Neural progenitor cell (in vitro differentiated cells): ENCODE measurements at regions not wholly inside any gene's neighbourhood (a gene's known extent, or its start where the extent isn't known, plus 50 kb on each side); places are given as distances from the start of the nearest gene placed in this dataset.
A peak's percentile ranks its signal among the peaks of the same experiment; 100 is the strongest.

Source experiments
- DNase-seq: peaks from one replicate; pipeline ENCODE4 v3.0.0-alpha.2; 2016; ENCODE audit warnings: low spot score
- H2AFZ ChIP-seq: fragments of 200-600 bp; sonication (generic); replicated peaks from 2 replicates; pipeline ENCODE4 v1.6.1; 2016; ENCODE audit warnings: antibody characterized with exemption
- H3F3A ChIP-seq: fragments of 200-600 bp; sonication (generic); 2 replicates; pipeline ENCODE4 v1.6.1; 2016; ENCODE audit warnings: antibody characterized with exemption, low read depth
- H3K27ac ChIP-seq: fragments of 200-600 bp; sonication (generic); 2 replicates; pipeline ENCODE4 v1.5.1; 2016; ENCODE audit warnings: mild to moderate bottlenecking
- H3K27me3 ChIP-seq: fragments of 200-600 bp; sonication (generic); 2 replicates; pipeline ENCODE4 v1.6.1; 2016; ENCODE audit warnings: mild to moderate bottlenecking, moderate library complexity
- H3K36me3 ChIP-seq: fragments of 200-600 bp; sonication (generic); 2 replicates; pipeline ENCODE4 v1.5.1; 2016
- H3K4me1 ChIP-seq: fragments of 200-600 bp; sonication (generic); 2 replicates; pipeline ENCODE4 v1.6.1; 2016; ENCODE audit warnings: mixed run types
- H3K4me2 ChIP-seq: fragments of 200-600 bp; sonication (generic); 2 replicates; pipeline ENCODE4 v1.6.1; 2016
- H3K4me3 ChIP-seq: fragments of 200-600 bp; sonication (generic); 2 replicates; pipeline ENCODE4 v1.5.1; 2016
- H3K79me2 ChIP-seq: fragments of 200-600 bp; sonication (generic); 2 replicates; pipeline ENCODE4 v1.6.1; 2016; ENCODE audit warnings: low read depth
- H3K9ac ChIP-seq: fragments of 200-600 bp; sonication (generic); 2 replicates; pipeline ENCODE4 v1.6.1; 2016
- H3K9me3 ChIP-seq: fragments of 200-600 bp; sonication (generic); 2 replicates; pipeline ENCODE4 v1.5.1; 2016; ENCODE audit warnings: low read depth
- H4K20me1 ChIP-seq: fragments of 200-600 bp; sonication (generic); 2 replicates; pipeline ENCODE4 v1.6.1; 2016; ENCODE audit warnings: low read depth
- H3K27ac Mint-ChIP-seq: 3 replicates; pipeline ENCODE4 v1.8.0; 2021; ENCODE audit warnings: mixed read lengths
- H3K27me3 Mint-ChIP-seq: 2 replicates; pipeline ENCODE4 v1.8.0; 2022; ENCODE audit warnings: low read depth, mild to moderate bottlenecking, inconsistent platforms, moderate library complexity, mixed read lengths; ENCODE audit not compliant: insufficient read depth
- H3K36me3 Mint-ChIP-seq: 3 replicates; pipeline ENCODE4 v1.8.0; 2021; ENCODE audit warnings: mixed read lengths
- H3K4me1 Mint-ChIP-seq: 3 replicates; pipeline ENCODE4 v1.8.0; 2021; ENCODE audit warnings: mixed read lengths
- H3K4me3 Mint-ChIP-seq: 3 replicates; pipeline ENCODE4 v1.8.0; 2021; ENCODE audit warnings: mild to moderate bottlenecking, moderate library complexity, mixed read lengths
- H3K9me3 Mint-ChIP-seq: 3 replicates; pipeline ENCODE4 v1.8.0; 2020; ENCODE audit warnings: mixed read lengths
- CTCF ChIP-seq: fragments of 200-600 bp; sonication (generic); IDR thresholded peaks from 2 replicates; pipeline ENCODE4 v1.5.1; 2017; ENCODE audit warnings: antibody characterized with exemption, mild to moderate bottlenecking
- EZH2 ChIP-seq: fragments of 200-600 bp; sonication (generic); IDR thresholded peaks from 2 replicates; pipeline ENCODE4 v1.6.1; 2017; ENCODE audit warnings: antibody characterized with exemption, mild to moderate bottlenecking, moderate library complexity
- EZH2phosphoT487 ChIP-seq: fragments of 200-600 bp; sonication (generic); IDR thresholded peaks from 2 replicates; pipeline ENCODE4 v1.6.1; 2017; ENCODE audit warnings: antibody characterized with exemption

GRCh38 chr22:49282596-49282995, 545.1 kb downstream of the BRD1 start:
- TF ChIP-seq EZH2 = no peak
- TF ChIP-seq EZH2phosphoT487 = no peak
- TF ChIP-seq CTCF = no peak
- Mint-ChIP-seq H3K27ac (no peak overlapping the region), H3K4me1 (peaks cover 4% of the 10 kb centered on the region), H3K27me3 (peaks cover 14% of the 10 kb centered on the region), H3K9me3 (peaks cover 8% of the 10 kb centered on the region), H3K36me3 (no peaks in the 10 kb centered on the region), H3K4me3 (no peak overlapping the region)
- Histone ChIP-seq H3K9me3 (no peaks in the 10 kb centered on the region), H3K27me3 (no peaks in the 10 kb centered on the region), H3K4me3 (no peak overlapping the region), H3K9ac (no peak overlapping the region), H3K27ac (no peak overlapping the region), H3K4me1 (no peaks in the 10 kb centered on the region), H3K36me3 (no peaks in the 10 kb centered on the region), H3F3A (no peaks in the 10 kb centered on the region), H4K20me1 (no peaks in the 10 kb centered on the region), H3K79me2 (no peaks in the 10 kb centered on the region), H3K4me2 (no peak overlapping the region), H2AFZ (no peak overlapping the region)
- DNase-seq = no peak

- H3K27ac ChIP-seq = no peak overlapping the region
- no peak overlapping the region for H2AFZ ChIP-seq
- H3K4me1 ChIP-seq = no peaks in the 10 kb centered on the region
- peaks cover 14% of the 10 kb centered on the region for H3K27me3 Mint-ChIP-seq
- peaks cover 8% of the 10 kb centered on the region for H3K9me3 Mint-ChIP-seq
- TF ChIP-seq EZH2 (no peak), CTCF (no peak), EZH2phosphoT487 (no peak)
- no peaks in the 10 kb centered on the region for H3K36me3 ChIP-seq
- no peaks in the 10 kb centered on the region for H3K27me3 ChIP-seq
- H3K4me2 ChIP-seq = no peak overlapping the region
- H4K20me1 ChIP-seq = no peaks in the 10 kb centered on the region
- no peak for DNase-seq
- H3K27ac Mint-ChIP-seq = peak overlapping the region; percentile 9
- no peak overlapping the region for H3K9ac ChIP-seq
- no peaks in the 10 kb centered on the region for H3F3A ChIP-seq
- H3K4me3 ChIP-seq = no peak overlapping the region
- H3K9me3 ChIP-seq = no peaks in the 10 kb centered on the region
- H3K79me2 ChIP-seq = no peaks in the 10 kb centered on the region
- peaks cover 4% of the 10 kb centered on the region for H3K4me1 Mint-ChIP-seq
- H3K36me3 Mint-ChIP-seq = no peaks in the 10 kb centered on the region
- H3K4me3 Mint-ChIP-seq = no peak overlapping the region
Measured at GRCh38 chr22:49281467-49282340, 546.0 kb downstream of the BRD1 start.

- no peaks in the 10 kb centered on the region for H4K20me1 ChIP-seq
- no peak for TF ChIP-seq EZH2
- TF ChIP-seq EZH2phosphoT487 = no peak
- no peak for TF ChIP-seq CTCF
- no peaks in the 10 kb centered on the region for H3F3A ChIP-seq
- H3K36me3 ChIP-seq = no peaks in the 10 kb centered on the region
- Mint-ChIP-seq H3K4me3 (no peak overlapping the region), H3K27me3 (peaks cover 12% of the 10 kb centered on the region), H3K4me1 (no peaks in the 10 kb centered on the region), H3K9me3 (peaks cover 7% of the 10 kb centered on the region), H3K36me3 (no peaks in the 10 kb centered on the region), H3K27ac (no peak overlapping the region)
- H3K27me3 ChIP-seq = no peaks in the 10 kb centered on the region
- no peak for DNase-seq
- no peak overlapping the region for H2AFZ ChIP-seq
- no peak overlapping the region for H3K9ac ChIP-seq
- H3K4me3 ChIP-seq = no peak overlapping the region
- no peak overlapping the region for H3K4me2 ChIP-seq
- no peak overlapping the region for H3K27ac ChIP-seq
- no peaks in the 10 kb centered on the region for H3K79me2 ChIP-seq
- no peaks in the 10 kb centered on the region for H3K4me1 ChIP-seq
- H3K9me3 ChIP-seq = no peaks in the 10 kb centered on the region
Measured at GRCh38 chr22:49278340-49278739, 549.3 kb downstream of the BRD1 start.
